ENCODE measurements at regions not wholly inside any gene's neighbourhood (a gene's known extent, or its start where the extent isn't known, plus 50 kb on each side); places are given as distances from the start of the nearest gene placed in this dataset.

GRCh38 chr17:77755410-77755963 lies 203.0 kb upstream of the TNRC6C start:
- no peaks in the 10 kb centered on the region for H3K4me1 ChIP-seq (ENCODE audit: control insufficient read depth, insufficient read depth, low read length)
- H3K27ac ChIP-seq (ENCODE audit: extremely low read depth, low read depth, low read length) = no peak overlapping the region
- H3K36me3 ChIP-seq (ENCODE audit: control insufficient read depth in 2 of 2, insufficient read depth in 1 of 2, low read length in 2 of 2) = no peaks in the 10 kb centered on the region
- CTCF ChIA-PET = no interaction called here
- POLR2A ChIA-PET = no interaction called here
- H3K9me3 ChIP-seq (ENCODE audit: control insufficient read depth, insufficient read depth, low read depth, low read length) = no peaks in the 10 kb centered on the region
- no peak overlapping the region for H3K4me3 ChIP-seq (ENCODE audit: low read depth, low read length)
- TF ChIP-seq SALL2 (tag by site-specific recombination; IDR thresholded peaks at IDR 0.05; ENCODE audit: borderline replicate concordance) (no peak), TCF7L2 (IDR thresholded peaks at IDR 0.05; ENCODE audit: borderline replicate concordance, low read depth, low read length) (no peak), ZNF585B (tag by site-specific recombination; IDR thresholded peaks at IDR 0.05) (no peak), ZNF670 (tag by site-specific recombination; IDR thresholded peaks at IDR 0.05; ENCODE audit: low read depth) (no peak), GFI1B (tag by site-specific recombination; IDR thresholded peaks at IDR 0.05) (no peak), SCRT2 (tag by site-specific recombination; IDR thresholded peaks at IDR 0.05) (no peak), HOXC10 (CRISPR knock-in tag; IDR thresholded peaks at IDR 0.05) (no peak), ZBTB17 (tag by site-specific recombination; IDR thresholded peaks at IDR 0.05) (no peak), ZNF362 (tag by site-specific recombination; IDR thresholded peaks at IDR 0.05) (no peak)
- TF ChIP-seq, protein P1, sequence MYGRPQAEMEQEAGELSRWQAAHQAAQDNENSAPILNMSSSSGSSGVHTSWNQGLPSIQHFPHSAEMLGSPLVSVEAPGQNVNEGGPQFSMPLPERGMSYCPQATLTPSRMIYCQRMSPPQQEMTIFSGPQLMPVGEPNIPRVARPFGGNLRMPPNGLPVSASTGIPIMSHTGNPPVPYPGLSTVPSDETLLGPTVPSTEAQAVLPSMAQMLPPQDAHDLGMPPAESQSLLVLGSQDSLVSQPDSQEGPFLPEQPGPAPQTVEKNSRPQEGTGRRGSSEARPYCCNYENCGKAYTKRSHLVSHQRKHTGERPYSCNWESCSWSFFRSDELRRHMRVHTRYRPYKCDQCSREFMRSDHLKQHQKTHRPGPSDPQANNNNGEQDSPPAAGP (tag by site-specific recombination; IDR thresholded peaks at IDR 0.05) = no peak
- TF ChIP-seq, protein P2, sequence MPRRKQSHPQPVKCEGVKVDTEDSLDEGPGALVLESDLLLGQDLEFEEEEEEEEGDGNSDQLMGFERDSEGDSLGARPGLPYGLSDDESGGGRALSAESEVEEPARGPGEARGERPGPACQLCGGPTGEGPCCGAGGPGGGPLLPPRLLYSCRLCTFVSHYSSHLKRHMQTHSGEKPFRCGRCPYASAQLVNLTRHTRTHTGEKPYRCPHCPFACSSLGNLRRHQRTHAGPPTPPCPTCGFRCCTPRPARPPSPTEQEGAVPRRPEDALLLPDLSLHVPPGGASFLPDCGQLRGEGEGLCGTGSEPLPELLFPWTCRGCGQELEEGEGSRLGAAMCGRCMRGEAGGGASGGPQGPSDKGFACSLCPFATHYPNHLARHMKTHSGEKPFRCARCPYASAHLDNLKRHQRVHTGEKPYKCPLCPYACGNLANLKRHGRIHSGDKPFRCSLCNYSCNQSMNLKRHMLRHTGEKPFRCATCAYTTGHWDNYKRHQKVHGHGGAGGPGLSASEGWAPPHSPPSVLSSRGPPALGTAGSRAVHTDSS (tag by site-specific recombination; IDR thresholded peaks at IDR 0.05) = no peak

DNA sequence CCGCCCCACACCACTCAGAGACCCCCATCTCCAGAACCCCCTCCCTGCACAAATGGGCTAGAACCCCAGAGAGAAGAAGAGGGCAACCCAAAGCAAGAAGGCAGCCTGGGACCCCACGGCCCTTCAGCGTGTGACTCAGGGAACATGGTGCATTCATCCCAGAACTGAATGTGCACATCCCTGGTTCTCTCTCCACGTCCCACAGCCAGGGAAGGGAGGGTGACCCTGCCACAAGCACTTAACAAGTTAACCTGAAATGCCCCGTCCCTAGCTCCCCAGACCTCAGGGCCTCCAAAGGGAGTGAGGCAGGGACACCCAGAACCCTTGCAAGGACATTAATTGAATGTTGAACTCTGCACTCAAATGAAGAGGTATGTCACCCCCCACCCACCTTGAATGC lies 202.5 kb upstream of the TNRC6C start:
- no peaks in the 10 kb centered on the region for H3K9me3 ChIP-seq (ENCODE audit: control insufficient read depth, insufficient read depth, low read depth, low read length)
- no peak overlapping the region for H3K4me3 ChIP-seq (ENCODE audit: low read depth, low read length)
- no peak overlapping the region for H3K27ac ChIP-seq (ENCODE audit: extremely low read depth, low read depth, low read length)
- H3K4me1 ChIP-seq (ENCODE audit: control insufficient read depth, insufficient read depth, low read length) = no peaks in the 10 kb centered on the region
- POLR2A ChIA-PET = no interaction called here
- CTCF ChIA-PET = no interaction called here
- TF ChIP-seq, protein P3, sequence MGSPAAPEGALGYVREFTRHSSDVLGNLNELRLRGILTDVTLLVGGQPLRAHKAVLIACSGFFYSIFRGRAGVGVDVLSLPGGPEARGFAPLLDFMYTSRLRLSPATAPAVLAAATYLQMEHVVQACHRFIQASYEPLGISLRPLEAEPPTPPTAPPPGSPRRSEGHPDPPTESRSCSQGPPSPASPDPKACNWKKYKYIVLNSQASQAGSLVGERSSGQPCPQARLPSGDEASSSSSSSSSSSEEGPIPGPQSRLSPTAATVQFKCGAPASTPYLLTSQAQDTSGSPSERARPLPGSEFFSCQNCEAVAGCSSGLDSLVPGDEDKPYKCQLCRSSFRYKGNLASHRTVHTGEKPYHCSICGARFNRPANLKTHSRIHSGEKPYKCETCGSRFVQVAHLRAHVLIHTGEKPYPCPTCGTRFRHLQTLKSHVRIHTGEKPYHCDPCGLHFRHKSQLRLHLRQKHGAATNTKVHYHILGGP (tag by site-specific recombination; IDR thresholded peaks at IDR 0.05) = no peak
- TF ChIP-seq ZFP3 (tag by site-specific recombination; IDR thresholded peaks at IDR 0.05; ENCODE audit: low read depth) = no peak
- TF ChIP-seq ZNF302 (tag by site-specific recombination; IDR thresholded peaks at IDR 0.05; ENCODE audit: low read depth) = no peak
- TF ChIP-seq HIC1 (tag by site-specific recombination; IDR thresholded peaks at IDR 0.05) = no peak
- no peak for TF ChIP-seq ZBTB49 (tag by site-specific recombination; IDR thresholded peaks at IDR 0.05; ENCODE audit: low read depth)
- no peak for TF ChIP-seq ZNF169 (tag by site-specific recombination; IDR thresholded peaks at IDR 0.05)
- TF ChIP-seq ZNF433 (tag by site-specific recombination; IDR thresholded peaks at IDR 0.05; ENCODE audit: low read depth) = no peak
- no peak for TF ChIP-seq ZNF37A (tag by site-specific recombination; IDR thresholded peaks at IDR 0.05)
- TF ChIP-seq SCRT1 (tag by site-specific recombination; IDR thresholded peaks at IDR 0.05; ENCODE audit: borderline replicate concordance) = no peak
- no peaks in the 10 kb centered on the region for H3K36me3 ChIP-seq (ENCODE audit: control insufficient read depth in 2 of 2, insufficient read depth in 1 of 2, low read length in 2 of 2)
